ENCODE measurements at regions not wholly inside any gene's neighbourhood (a gene's known extent, or its start where the extent isn't known, plus 50 kb on each side); places are given as distances from the start of the nearest gene placed in this dataset.

- no peak overlapping the region for H3K4me3 ChIP-seq (ENCODE audit: low read depth, low read length)
- CTCF ChIA-PET, result no interaction called here
- POLR2A ChIA-PET, result no interaction called here
- DNase-seq (ENCODE audit: low read depth, low spot score), result no peak
- TF ChIP-seq CTCF (IDR thresholded peaks at IDR 0.05; ENCODE audit: insufficient read depth, low read length, missing control alignments), result no peak
These were observed 122.5 kb downstream of the DICER1 start for GRCh38 chr14:95034788-95035187.

DNA sequence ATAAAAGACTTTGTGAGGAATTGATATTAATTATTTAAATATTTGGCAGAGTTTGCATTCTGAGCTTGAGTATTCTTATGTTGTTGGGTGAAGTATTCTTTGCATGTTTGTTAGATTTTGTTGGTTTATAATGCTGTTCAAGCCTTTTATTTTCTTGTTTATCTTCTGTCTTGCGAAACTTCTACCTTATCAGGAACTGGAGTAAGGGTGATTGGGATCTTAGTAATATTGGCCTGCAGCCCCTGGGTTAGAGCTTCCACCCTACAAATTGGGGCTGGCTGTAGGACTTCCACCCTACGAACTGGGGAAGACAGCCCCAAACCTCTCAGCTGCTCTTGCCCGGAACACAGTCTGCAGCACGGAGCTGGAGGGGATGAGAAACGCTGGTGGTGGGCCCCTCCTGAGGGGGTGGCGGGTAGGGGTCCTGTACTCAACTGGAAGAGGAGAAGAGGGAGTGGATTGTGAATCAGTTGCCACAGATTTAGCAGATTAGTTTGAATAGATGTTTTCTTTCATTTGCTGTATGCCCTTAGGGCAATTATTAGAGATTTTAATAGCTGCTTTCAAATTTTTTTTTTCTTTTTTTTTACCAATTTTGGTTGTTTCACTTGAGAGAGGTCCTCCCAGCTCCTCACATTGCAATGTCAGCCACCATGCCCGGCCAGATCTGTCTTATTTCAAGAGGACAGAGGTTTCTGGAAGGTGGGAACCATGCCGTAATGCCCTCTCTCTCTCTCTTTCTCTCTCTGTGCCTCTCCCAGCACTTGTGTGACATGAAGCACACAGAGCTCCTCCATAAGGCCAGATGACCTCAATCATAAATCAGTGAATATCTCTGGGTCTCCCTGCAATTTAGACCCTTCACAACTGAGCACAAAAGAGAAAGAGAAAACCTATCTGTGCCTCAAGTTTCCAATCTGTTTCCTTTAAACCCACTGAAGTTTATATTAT is 123.4 kb downstream of the DICER1 start:
- POLR2A ChIA-PET, result no interaction called here
- H3K4me3 ChIP-seq (ENCODE audit: low read depth, low read length), result no peak overlapping the region
- no peak for TF ChIP-seq CTCF (IDR thresholded peaks at IDR 0.05; ENCODE audit: insufficient read depth, low read length, missing control alignments)
- no peak for DNase-seq (ENCODE audit: low read depth, low spot score)
- CTCF ChIA-PET, result no interaction called here

GRCh38 chr14:95033031-95033430 is 124.3 kb downstream of the DICER1 start:
- no peak for TF ChIP-seq CTCF (IDR thresholded peaks at IDR 0.05; ENCODE audit: insufficient read depth, low read length, missing control alignments)
- no peak overlapping the region for H3K4me3 ChIP-seq (ENCODE audit: low read depth, low read length)
- POLR2A ChIA-PET, result no interaction called here
- no peak for DNase-seq (ENCODE audit: low read depth, low spot score)
- CTCF ChIA-PET, result no interaction called here

- no peak for DNase-seq (ENCODE audit: low read depth, low spot score)
- CTCF ChIA-PET, result interaction anchor here (1.0 kb wide), 1 partner anchor 406 kb away, joined by 3 read pairs; no protein-coding TSS in a partner anchor
- POLR2A ChIA-PET, result no interaction called here
- no peak overlapping the region for H3K4me3 ChIP-seq (ENCODE audit: low read depth, low read length)
- TF ChIP-seq CTCF (IDR thresholded peaks at IDR 0.05; ENCODE audit: insufficient read depth, low read length, missing control alignments), result no peak
These were observed 130.4 kb downstream of the DICER1 start for GRCh38 chr14:95026851-95027463.

DNA sequence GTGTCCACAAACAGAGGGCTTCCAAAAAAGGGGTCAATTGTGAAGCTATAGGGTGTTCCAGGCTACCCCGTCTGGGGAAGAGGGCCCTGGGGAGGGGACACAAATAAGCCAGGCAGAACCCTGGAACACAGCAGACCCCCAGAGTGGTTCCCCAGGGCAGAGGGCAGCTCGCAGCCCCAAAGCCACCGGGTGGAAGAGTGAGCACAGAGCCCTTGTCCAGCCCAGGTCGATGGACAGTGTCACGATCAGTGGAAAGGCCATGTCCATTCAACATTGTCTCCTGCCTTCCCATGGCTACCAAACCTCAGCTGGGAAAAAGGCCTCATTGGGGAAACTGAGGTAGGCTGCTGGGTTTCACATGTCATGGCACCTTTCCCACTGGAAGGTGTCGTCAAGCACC is 131.4 kb downstream of the DICER1 start:
- H3K4me3 ChIP-seq (ENCODE audit: low read depth, low read length), result no peak overlapping the region
- no peak for TF ChIP-seq CTCF (IDR thresholded peaks at IDR 0.05; ENCODE audit: insufficient read depth, low read length, missing control alignments)
- ChIA-PET POLR2A (no interaction called here), CTCF (no interaction called here)
- no peak for DNase-seq (ENCODE audit: low read depth, low spot score)

DNA sequence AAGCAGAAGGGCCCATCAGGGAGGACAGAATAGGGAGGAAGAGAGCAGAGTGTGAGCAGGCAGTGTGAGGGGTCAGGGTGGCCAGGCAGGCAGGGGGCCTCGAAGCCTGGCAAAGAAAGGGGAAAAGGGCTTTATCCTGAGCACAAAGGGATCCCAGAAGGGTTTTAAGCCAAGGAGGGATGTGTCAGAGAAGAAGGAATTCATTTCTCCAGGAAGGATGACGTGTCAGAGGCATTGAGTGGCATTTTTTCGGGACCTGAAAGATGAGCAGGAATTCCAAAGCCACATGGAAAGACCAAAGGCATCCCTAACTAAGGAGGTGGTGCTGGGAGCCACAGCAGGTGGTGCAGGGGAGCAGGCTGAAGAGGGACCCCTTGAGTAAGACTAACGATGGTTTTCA is 132.1 kb downstream of the DICER1 start:
- no peak for TF ChIP-seq CTCF (IDR thresholded peaks at IDR 0.05; ENCODE audit: insufficient read depth, low read length, missing control alignments)
- no peak for DNase-seq (ENCODE audit: low read depth, low spot score)
- no peak overlapping the region for H3K4me3 ChIP-seq (ENCODE audit: low read depth, low read length)
- CTCF ChIA-PET, result no interaction called here
- POLR2A ChIA-PET, result no interaction called here
